K562 (cell line): ENCODE measurements at regions not wholly inside any gene's neighbourhood (a gene's known extent, or its start where the extent isn't known, plus 50 kb on each side); places are given as distances from the start of the nearest gene placed in this dataset.

Experiments used
- ATAC-seq: fragments of 200-7000 bp; cut with Tn5 transposase; 3 replicates; pipeline ENCODE4 v1.9.1; 2020; ENCODE audit warnings: moderate library complexity
- BruUV-seq: library from RNA; stranded (reverse); fragments of 400-500 nt; replicated peaks from 2 replicates; lab custom pipeline; 2021; lab: Mats Ljungman, UMichigan
- CTCF ChIA-PET: fragments of 300-600 bp; formaldehyde crosslinking; extraction: SDS; loops from one replicate; lab custom pipeline; 2021; ENCODE audit warnings: low intra/inter-chr PET ratio; lab: Yijun Ruan, JAX
- POLR2A ChIA-PET: fragments of 300-600, 350-650 bp; sonication (Branson Sonifier 250); formaldehyde crosslinking; extraction: SDS; loops from one replicate; lab custom pipeline; 2021; ENCODE audit warnings: antibody characterized with exemption, inconsistent platforms; lab: Yijun Ruan, JAX
- DNase-seq, 4 experiments: peaks; one replicate each; pipeline versions ENCODE4 v3.0.0 to v3.0.0-alpha.2; 2011 to 2018; ENCODE audit warnings: low spot score in 3 of 4, mixed read lengths in 3 of 4; ENCODE audit errors: extremely low read depth in 1 of 4
- FAIRE-seq: peaks from 2 replicates; lab custom pipeline; 2011; peaks lifted over from hg19 to GRCh38; lab: Jason Lieb, UNC
- H2AFZ ChIP-seq: 2 replicates; pipeline ENCODE4 v1.6.0; 2011; ENCODE audit warnings: low read depth, low read length, control low read depth, inconsistent platforms
- H3K27ac ChIP-seq: fragments of 200-600 bp; 3 replicates; pipeline ENCODE4 v1.8.0; 2011; ENCODE audit warnings: low read depth, mild to moderate bottlenecking, control low read depth, inconsistent platforms, low read length, moderate library complexity, mixed read lengths; ENCODE audit errors: extremely low read depth
- H3K27me3 ChIP-seq, 2 experiments: fragments of 300-600 bp in 1 of 2; 2 replicates in 1 of 2; 3 replicates in 1 of 2; pipeline versions ENCODE4 v1.6.0 to v1.8.0; 2011; ENCODE audit warnings: inconsistent platforms in 2 of 2, low read length in 2 of 2, mild to moderate bottlenecking in 1 of 2, mixed read lengths in 1 of 2, moderate library complexity in 1 of 2; ENCODE audit not compliant: control insufficient read depth in 2 of 2, insufficient read depth in 2 of 2
- H3K36me3 ChIP-seq: fragments of 300-600 bp; 3 replicates; pipeline ENCODE4 v1.8.0; 2011; ENCODE audit warnings: mild to moderate bottlenecking, low read length, inconsistent platforms; ENCODE audit not compliant: control insufficient read depth, insufficient read depth
- H3K4me1 ChIP-seq, 2 experiments: fragments of 200-600 bp in 1 of 2; replicated peaks in 1 of 2; 2 replicates in 1 of 2; 3 replicates in 1 of 2; pipeline versions ENCODE4 v1.5.1 to v1.8.0; 2011; ENCODE audit warnings: inconsistent platforms in 2 of 2, low read length in 2 of 2, mild to moderate bottlenecking in 1 of 2, mixed read lengths in 1 of 2, moderate library complexity in 1 of 2; ENCODE audit not compliant: control insufficient read depth in 2 of 2, insufficient read depth in 2 of 2
- H3K4me2 ChIP-seq: 2 replicates; pipeline ENCODE4 v1.6.1; 2011; ENCODE audit warnings: low read length, control low read depth, inconsistent platforms, mixed read lengths; ENCODE audit not compliant: insufficient read depth
- H3K4me3 ChIP-seq: fragments of 200-600 bp; sonication (generic), shearing (Covaris generic); 2 replicates; pipeline ENCODE4 v1.5.1; 2016; ENCODE audit warnings: control low read depth, inconsistent platforms
- H3K79me2 ChIP-seq: fragments of 200-600 bp; 3 replicates; pipeline ENCODE4 v1.8.0; 2011; ENCODE audit warnings: low read length, inconsistent platforms; ENCODE audit not compliant: control insufficient read depth, insufficient read depth
- H3K9ac ChIP-seq, 2 experiments: 2 replicates each; pipeline versions ENCODE4 v1.6.0 to v1.6.1; 2011; ENCODE audit warnings: low read depth in 2 of 2, low read length in 2 of 2, control low read depth in 1 of 2, inconsistent platforms in 1 of 2, mild to moderate bottlenecking in 1 of 2, mixed read lengths in 1 of 2; ENCODE audit not compliant: insufficient read depth in 1 of 2
- H3K9me1 ChIP-seq: one replicate; pipeline ENCODE4 v1.6.0; 2011; ENCODE audit warnings: inconsistent platforms, mild to moderate bottlenecking, low read length, moderate library complexity; ENCODE audit not compliant: control insufficient read depth, insufficient read depth
- H3K9me3 ChIP-seq: replicated peaks from 2 replicates; pipeline ENCODE4 v1.5.1; 2011; ENCODE audit warnings: low read depth, low read length, inconsistent platforms; ENCODE audit not compliant: control insufficient read depth, insufficient read depth
- H4K20me1 ChIP-seq: replicated peaks from 2 replicates; pipeline ENCODE4 v1.6.1; 2011; ENCODE audit warnings: low read length, inconsistent platforms, mixed read lengths; ENCODE audit not compliant: control insufficient read depth, insufficient read depth
- BRD4 ChIP-seq: fragments of 200-600 bp; sonication (generic); IDR thresholded peaks from 2 replicates; pipeline ENCODE4 v1.6.1; 2017; ENCODE audit warnings: inconsistent platforms
- C11orf30 ChIP-seq: fragments of 450-650 bp; IDR thresholded peaks from 2 replicates; pipeline ENCODE4 v1.6.1; 2016; ENCODE audit warnings: low read depth, mild to moderate bottlenecking
- GTF2F1 ChIP-seq: IDR thresholded peaks from 2 replicates; pipeline ENCODE4 v1.6.1; 2011; ENCODE audit warnings: low read depth, low read length, improper control_type of control experiment
- HMGN3 ChIP-seq: IDR thresholded peaks from 2 replicates; pipeline ENCODE4 v1.6.1; 2011; ENCODE audit warnings: borderline replicate concordance, low read depth, mild to moderate bottlenecking, mixed read lengths, low read length; ENCODE audit not compliant: insufficient read length; ENCODE audit errors: extremely low read depth
- HNRNPUL1 ChIP-seq: fragments of 200-400 bp; formaldehyde crosslinking; IDR thresholded peaks from 2 replicates; pipeline ENCODE4 v1.6.1; 2017; ENCODE audit warnings: low read length
- HSF4 ChIP-seq: fragments of 250-450 bp; sonication (Bioruptor Pico); IDR thresholded peaks from 2 replicates; pipeline ENCODE4 v2.1.2; 2022; ENCODE audit warnings: mild to moderate bottlenecking, moderate library complexity, borderline replicate concordance
- MAFF ChIP-seq: IDR thresholded peaks from 2 replicates; pipeline ENCODE4 v1.6.1; 2012; ENCODE audit warnings: low read length, improper control_type of control experiment
- MAFG ChIP-seq: fragments of 450-650 bp; conservative IDR thresholded peaks from 2 replicates; pipeline ENCODE4 v1.6.1; 2016; ENCODE audit warnings: missing genetic modification characterization, missing compliant biosample characterization
- NBN ChIP-seq: fragments of 450-650 bp; IDR thresholded peaks from 2 replicates; pipeline ENCODE4 v1.6.1; 2016; ENCODE audit warnings: low read depth, mild to moderate bottlenecking
- PURB ChIP-seq: sonication (generic); formaldehyde crosslinking; IDR thresholded peaks from 2 replicates; pipeline ENCODE4 v1.9.0; 2021; ENCODE audit warnings: low read depth, mild to moderate bottlenecking, missing genetic modification reagents
- RBM25 ChIP-seq: fragments of 200-400 bp; formaldehyde crosslinking; IDR thresholded peaks from 2 replicates; pipeline ENCODE4 v1.6.1; 2018; ENCODE audit warnings: low read length, low read depth, moderate library complexity; ENCODE audit not compliant: severe bottlenecking
- STAT5A ChIP-seq: IDR thresholded peaks from 2 replicates; pipeline ENCODE4 v1.6.1; 2012; ENCODE audit warnings: low read length, inconsistent platforms, borderline replicate concordance
- TGIF2 ChIP-seq: sonication (generic); formaldehyde crosslinking; IDR thresholded peaks from 2 replicates; pipeline ENCODE4 v1.8.1; 2022; ENCODE audit warnings: mild to moderate bottlenecking, missing genetic modification reagents, moderate library complexity
- ZNF316 ChIP-seq: fragments of 450-650 bp; IDR thresholded peaks from 2 replicates; pipeline ENCODE4 v1.6.1; 2016
- ZNF384 ChIP-seq: IDR thresholded peaks from 2 replicates; pipeline ENCODE4 v1.6.1; 2012; ENCODE audit warnings: low read depth, low read length, improper control_type of control experiment
- ZNF668 ChIP-seq: fragments of 250-450 bp; sonication (Bioruptor Pico); IDR thresholded peaks from 2 replicates; pipeline ENCODE4 v1.8.0; 2022; ENCODE audit warnings: mild to moderate bottlenecking, inconsistent platforms
- ZNF785 ChIP-seq: fragments of 250-450 bp; sonication (Bioruptor Pico); IDR thresholded peaks from 2 replicates; pipeline ENCODE4 v1.4.0; 2020; ENCODE audit warnings: mild to moderate bottlenecking
- WGBS: fragments of 100-300 bp; shearing (Covaris generic); methylation state at CpG from one replicate; pipeline ENCODE4 v1.1.6; 2016; ENCODE audit warnings: low coverage, mixed read lengths; ENCODE audit not compliant: insufficient coverage; ENCODE audit errors: missing lambda C conversion rate; 5-methylcytosine and 5-hydroxymethylcytosine counted together
- in situ Hi-C: fragments of 300-500 bp; cut with MboI; formaldehyde crosslinking; loops from 4 replicates; pipeline ENCODE4 v1.15.0; 2018; ENCODE audit warnings: inconsistent platforms, mixed read lengths
- intact Hi-C: fragments of 100-400 bp; cut with micrococcal nuclease; formaldehyde crosslinking; loops from 2 replicates; pipeline ENCODE4 v1.14.2; 2022
- TF ChIP-seq, protein P1 (sequence below): sonication (generic); formaldehyde crosslinking; IDR thresholded peaks from 2 replicates; pipeline ENCODE4 v1.8.0; 2022; ENCODE audit warnings: mild to moderate bottlenecking, missing genetic modification reagents

DNA sequence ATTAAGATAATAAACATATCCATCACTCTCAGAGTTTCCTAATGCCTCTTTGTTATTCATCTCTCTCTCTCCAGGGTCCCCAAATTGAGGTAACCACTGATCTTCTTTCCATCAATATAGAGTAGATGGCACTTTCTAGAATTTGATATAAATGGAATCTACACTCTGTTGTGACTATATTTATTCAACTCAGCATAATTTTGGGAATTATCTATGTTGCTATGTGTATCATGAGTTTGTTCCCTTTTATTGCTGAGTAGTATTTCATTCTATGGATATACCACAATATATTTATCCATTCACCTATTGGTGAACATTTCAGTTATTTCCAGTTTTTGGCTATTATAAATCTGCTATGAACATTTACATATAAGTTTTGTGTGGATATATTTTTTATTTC, 230.7 kb downstream of the HLX start:
- H4K20me1 ChIP-seq, result no peaks in the 10 kb centered on the region
- H3K9me3 ChIP-seq, result no peaks in the 10 kb centered on the region
- H3K4me3 ChIP-seq, result no peak overlapping the region
- H3K4me1 ChIP-seq, result no peaks in the 10 kb centered on the region
- ChIA-PET CTCF (no interaction called here), POLR2A (no interaction called here)
- no peaks in the 10 kb centered on the region for H3K36me3 ChIP-seq
- no TSS peak for BruUV-seq
- H3K79me2 ChIP-seq, result no peaks in the 10 kb centered on the region
- DNase-seq (no peak), FAIRE-seq (no peak), ATAC-seq (no peak)
- no peak overlapping the region for H3K9ac ChIP-seq
- no peaks in the 10 kb centered on the region for H3K9me1 ChIP-seq
- H3K27me3 ChIP-seq, result no peaks in the 10 kb centered on the region
- no peak overlapping the region for H3K4me2 ChIP-seq
- in situ Hi-C loops (no loop called here), intact Hi-C loops (no loop called here)
- no peak overlapping the region for H3K27ac ChIP-seq
- H2AFZ ChIP-seq, result no peak overlapping the region
- TF ChIP-seq MAFG (tag), result peak; percentile 49
- peak; percentile 47 for TF ChIP-seq C11orf30
- no peak for TF ChIP-seq ZNF785
- peak; percentile 5 for TF ChIP-seq RBM25
- peak; percentile 71 for TF ChIP-seq ZNF316

DNA sequence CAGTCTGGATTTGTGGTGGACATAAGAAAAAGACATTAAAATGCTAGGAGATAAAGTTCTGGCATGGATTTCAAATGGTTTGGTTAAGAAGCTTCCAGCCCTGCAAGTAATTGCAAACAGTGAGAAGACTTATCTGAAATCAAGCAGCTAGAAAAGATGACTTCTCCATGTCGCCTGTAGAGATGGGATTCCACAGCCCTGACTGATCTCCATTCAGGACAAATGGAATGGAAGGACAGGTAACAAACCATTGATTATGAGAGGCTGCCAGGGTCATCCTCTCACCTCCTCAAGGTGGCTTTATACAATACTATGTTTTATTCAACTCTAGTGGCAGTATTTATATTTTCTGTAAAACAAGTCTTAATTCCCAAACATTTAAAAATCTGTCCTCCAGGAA, 237.9 kb downstream of the HLX start:
- Histone ChIP-seq H3K9me1 (no peaks in the 10 kb centered on the region), H2AFZ (no peak overlapping the region), H3K27me3 (no peaks in the 10 kb centered on the region), H3K4me2 (no peak overlapping the region), H4K20me1 (no peaks in the 10 kb centered on the region), H3K9ac (no peak overlapping the region), H3K27ac (no peak overlapping the region), H3K4me1 (no peaks in the 10 kb centered on the region), H3K79me2 (no peaks in the 10 kb centered on the region), H3K4me3 (no peak overlapping the region), H3K36me3 (no peaks in the 10 kb centered on the region), H3K9me3 (no peaks in the 10 kb centered on the region)
- FAIRE-seq (no peak), ATAC-seq (no peak), DNase-seq (no peak)
- intact Hi-C loops (no loop called here), in situ Hi-C loops (no loop called here)
- WGBS, result 4% methylated on average over 1 of the region's 1 CpG
- ChIA-PET CTCF (no interaction called here), POLR2A (no interaction called here)
- no TSS peak for BruUV-seq
- TF ChIP-seq HNRNPUL1 (no peak), NBN (no peak), STAT5A (no peak), PURB (CRISPR knock-in tag) (no peak), HMGN3 (no peak), TGIF2 (CRISPR knock-in tag) (no peak), ZNF384 (no peak), ZNF668 (CRISPR knock-in tag) (no peak), HSF4 (no peak), BRD4 (no peak), GTF2F1 (no peak), MAFF (no peak)
- TF ChIP-seq, protein P1, sequence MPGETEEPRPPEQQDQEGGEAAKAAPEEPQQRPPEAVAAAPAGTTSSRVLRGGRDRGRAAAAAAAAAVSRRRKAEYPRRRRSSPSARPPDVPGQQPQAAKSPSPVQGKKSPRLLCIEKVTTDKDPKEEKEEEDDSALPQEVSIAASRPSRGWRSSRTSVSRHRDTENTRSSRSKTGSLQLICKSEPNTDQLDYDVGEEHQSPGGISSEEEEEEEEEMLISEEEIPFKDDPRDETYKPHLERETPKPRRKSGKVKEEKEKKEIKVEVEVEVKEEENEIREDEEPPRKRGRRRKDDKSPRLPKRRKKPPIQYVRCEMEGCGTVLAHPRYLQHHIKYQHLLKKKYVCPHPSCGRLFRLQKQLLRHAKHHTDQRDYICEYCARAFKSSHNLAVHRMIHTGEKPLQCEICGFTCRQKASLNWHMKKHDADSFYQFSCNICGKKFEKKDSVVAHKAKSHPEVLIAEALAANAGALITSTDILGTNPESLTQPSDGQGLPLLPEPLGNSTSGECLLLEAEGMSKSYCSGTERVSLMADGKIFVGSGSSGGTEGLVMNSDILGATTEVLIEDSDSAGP, result no peak
